ENCODE measurements at regions not wholly inside any gene's neighbourhood (a gene's known extent, or its start where the extent isn't known, plus 50 kb on each side); places are given as distances from the start of the nearest gene placed in this dataset.

GRCh38 chr2:150023044-150023443 is 435.5 kb upstream of the MMADHC start:
- TF ChIP-seq CTCF (IDR thresholded peaks at IDR 0.05), result no peak
- no peak for TF ChIP-seq EP300 (IDR thresholded peaks at IDR 0.05)
- TF ChIP-seq POLR2A (IDR thresholded peaks at IDR 0.05), result no peak

All from stomach (tissue), 4 donors.